ENCODE measurements at regions not wholly inside any gene's neighbourhood (a gene's known extent, or its start where the extent isn't known, plus 50 kb on each side); places are given as distances from the start of the nearest gene placed in this dataset.

GRCh38 chr2:24435391-24436316 lies 55.4 kb upstream of the NCOA1 start:
- in situ Hi-C loops (cut with MboI): no loop called here
- FAIRE-seq: no peak
- H3K4me2 ChIP-seq (ENCODE audit: control insufficient read depth, insufficient read depth): no peak overlapping the region
- TF ChIP-seq TAF1 (IDR thresholded peaks at IDR 0.05; ENCODE audit: borderline replicate concordance, low read depth, low read length) (no peak), RELB (IDR thresholded peaks at IDR 0.05; ENCODE audit: low read depth) (no peak), IKZF2 (IDR thresholded peaks at IDR 0.05) (no peak), RELA (IDR thresholded peaks at IDR 0.05; ENCODE audit: borderline replicate concordance, partially characterized antibody) (no peak), IRF3 (IDR thresholded peaks at IDR 0.05) (no peak), CUX1 (IDR thresholded peaks at IDR 0.05; ENCODE audit: insufficient replicate concordance, low read depth, low read length) (no peak), CEBPB (IDR thresholded peaks at IDR 0.05; ENCODE audit: borderline replicate concordance in 1 of 2, low read depth in 2 of 2, low read length in 2 of 2) (no peak), STAT1 (conservative IDR thresholded peaks at IDR 0.05) (no peak), ZSCAN29 (IDR thresholded peaks at IDR 0.05) (no peak), TARDBP (IDR thresholded peaks at IDR 0.05; ENCODE audit: borderline replicate concordance) (no peak), NFYA (IDR thresholded peaks at IDR 0.05; ENCODE audit: borderline replicate concordance, low read depth, low read length) (no peak), ATF3 (IDR thresholded peaks at IDR 0.05; ENCODE audit: borderline replicate concordance, extremely low read depth, low read depth, low read length) (no peak), SREBF2 (IDR thresholded peaks at IDR 0.05; ENCODE audit: low read length) (no peak), BHLHE40 (IDR thresholded peaks at IDR 0.05; ENCODE audit: borderline replicate concordance in 1 of 2, low read depth in 2 of 2, low read length in 1 of 2) (no peak), MXI1 (IDR thresholded peaks at IDR 0.05; ENCODE audit: low read depth, low read length) (no peak)

More at GRCh38 chr2:24435391-24436316, 55.4 kb upstream of the NCOA1 start:
- BruUV-seq (replicated peaks): no TSS peak
- 61% methylated on average over 13 of the region's 13 CpGs for WGBS (ENCODE audit: insufficient coverage, insufficient replicate concordance, low lambda C conversion rate, missing lambda C conversion rate)
- H3K27me3 ChIP-seq (replicated peaks in 1 of 2; ENCODE audit: control insufficient read depth in 2 of 2, insufficient read depth in 2 of 2, low read length in 1 of 2): no peaks in the 10 kb centered on the region
- ChIA-PET POLR2A (no interaction called here), CTCF (interaction anchor here (0.5 to 4.1 kb wide), 4 partner anchors 12 to 429 kb away, joined by 3 to 29 read pairs (median 4); no protein-coding TSS in a partner anchor), RAD21 (ENCODE audit: unreplicated experiment) (no interaction called here), SMC1A (ENCODE audit: uncharacterized antibody, unreplicated experiment) (interaction anchor here (0.6 to 3.2 kb wide), 4 partner anchors 9 to 274 kb away, joined by 3 to 20 read pairs (median 3); no protein-coding TSS in a partner anchor)
- no peak overlapping the region for H3K4me3 ChIP-seq
- H3K9ac ChIP-seq (ENCODE audit: control insufficient read depth, insufficient read depth, low read length): no peak overlapping the region
- ATAC-seq: no peak
- H4K20me1 ChIP-seq (ENCODE audit: control insufficient read depth, insufficient read depth): no peaks in the 10 kb centered on the region
- no peak overlapping the region for H3K27ac ChIP-seq (ENCODE audit: control insufficient read depth, insufficient read depth)
- intact Hi-C loops (cut with micrococcal nuclease; ENCODE audit: unreplicated experiment): no loop called here
- no peaks in the 10 kb centered on the region for H3K36me3 ChIP-seq (ENCODE audit: control insufficient read depth in 2 of 2, insufficient read depth in 2 of 2, low read length in 1 of 2)
- no peaks in the 10 kb centered on the region for H3K9me3 ChIP-seq (replicated peaks; ENCODE audit: control insufficient read depth, insufficient read depth, low read length)
- no peak overlapping the region for H2AFZ ChIP-seq (ENCODE audit: control insufficient read depth, low read depth, low read length)
- H3K4me1 ChIP-seq (ENCODE audit: control insufficient read depth, insufficient read depth, low read length): no peaks in the 10 kb centered on the region
- no peak for DNase-seq (ENCODE audit: low read depth, low spot score)
- H3K79me2 ChIP-seq (ENCODE audit: control insufficient read depth, insufficient read depth, low read length): no peaks in the 10 kb centered on the region
